Suprapubic skin (tissue), 4 donors: ENCODE measurements at regions not wholly inside any gene's neighbourhood (a gene's known extent, or its start where the extent isn't known, plus 50 kb on each side); places are given as distances from the start of the nearest gene placed in this dataset.

Experiments
- DNase-seq, 2 donors: peaks; one replicate each; pipeline ENCODE4 v3.0.0-alpha.2; 2019; ENCODE audit warnings: low spot score in 2 of 2
- H3K27ac ChIP-seq: fragments of 200-600 bp; sonication (generic); one replicate; pipeline ENCODE4 v1.5.1; 2019
- H3K27me3 ChIP-seq: fragments of 200-600 bp; sonication (generic); one replicate; pipeline ENCODE4 v1.5.1; 2019
- H3K36me3 ChIP-seq: fragments of 200-600 bp; sonication (generic); one replicate; pipeline ENCODE4 v1.5.1; 2019
- H3K4me1 ChIP-seq: fragments of 200-600 bp; sonication (generic); one replicate; pipeline ENCODE4 v1.5.1; 2019
- H3K4me3 ChIP-seq: fragments of 200-600 bp; sonication (generic); one replicate; pipeline ENCODE4 v1.5.1; 2019; ENCODE audit warnings: mild to moderate bottlenecking
- H3K9me3 ChIP-seq: fragments of 200-600 bp; sonication (generic); one replicate; pipeline ENCODE4 v1.5.1; 2019
- CTCF ChIP-seq, 2 donors: fragments of 200-600 bp in 1 of 2; fragments of 450-650 bp in 1 of 2; sonication (generic) in 1 of 2; IDR thresholded peaks; one replicate each; pipeline ENCODE4 v1.5.1; 2016 to 2019; ENCODE audit warnings: antibody characterized with exemption in 2 of 2, mild to moderate bottlenecking in 1 of 2, moderate library complexity in 1 of 2
- EP300 ChIP-seq: sonication (generic); formaldehyde crosslinking; IDR thresholded peaks from one replicate; pipeline ENCODE4 v1.6.1; 2017; ENCODE audit warnings: antibody characterized with exemption
- POLR2A ChIP-seq, 2 donors: fragments of 450-650 bp; IDR thresholded peaks; one replicate each; pipeline ENCODE4 v1.6.1; 2017; ENCODE audit warnings: antibody characterized with exemption in 2 of 2, mild to moderate bottlenecking in 2 of 2, moderate library complexity in 2 of 2
- POLR2AphosphoS5 ChIP-seq, 3 donors: sonication (generic); formaldehyde crosslinking; IDR thresholded peaks; one replicate each; pipeline ENCODE4 v1.6.1; 2017; ENCODE audit warnings: antibody characterized with exemption in 3 of 3
- WGBS: methylation state at CpG from one replicate; pipeline ENCODE4 v1.1.5; 2018; 5-methylcytosine and 5-hydroxymethylcytosine counted together

GRCh38 chr5:98102936-98103335, 670.5 kb upstream of the RGMB start:
- no peaks in the 10 kb centered on the region for H3K4me1 ChIP-seq
- TF ChIP-seq EP300: no peak
- no peak for TF ChIP-seq POLR2A (IDR thresholded peaks at IDR 0.05)
- TF ChIP-seq POLR2AphosphoS5 (IDR thresholded peaks at IDR 0.05): no peak
- no peak for TF ChIP-seq CTCF (IDR thresholded peaks at IDR 0.05)
- no peaks in the 10 kb centered on the region for H3K27me3 ChIP-seq

GRCh38 chr5:98103807-98104206, 669.7 kb upstream of the RGMB start:
- H3K4me3 ChIP-seq: no peak overlapping the region
- H3K9me3 ChIP-seq: no peaks in the 10 kb centered on the region
- H3K27ac ChIP-seq: no peak overlapping the region
- H3K36me3 ChIP-seq: no peaks in the 10 kb centered on the region
- no peak for TF ChIP-seq POLR2AphosphoS5 (IDR thresholded peaks at IDR 0.05)
- no peak for TF ChIP-seq EP300
- TF ChIP-seq CTCF (IDR thresholded peaks at IDR 0.05): no peak
- TF ChIP-seq POLR2A (IDR thresholded peaks at IDR 0.05): no peak
- H3K4me1 ChIP-seq: no peaks in the 10 kb centered on the region
- 71% methylated on average over 5 of the region's 5 CpGs for WGBS
- no peak for DNase-seq
- H3K27me3 ChIP-seq: no peaks in the 10 kb centered on the region

More at GRCh38 chr5:98102936-98103335, 670.5 kb upstream of the RGMB start:
- no peaks in the 10 kb centered on the region for H3K36me3 ChIP-seq
- no peak overlapping the region for H3K4me3 ChIP-seq
- 63% methylated on average over 3 of the region's 3 CpGs for WGBS
- no peak for DNase-seq
- no peak overlapping the region for H3K27ac ChIP-seq
- H3K9me3 ChIP-seq: no peaks in the 10 kb centered on the region

DNA sequence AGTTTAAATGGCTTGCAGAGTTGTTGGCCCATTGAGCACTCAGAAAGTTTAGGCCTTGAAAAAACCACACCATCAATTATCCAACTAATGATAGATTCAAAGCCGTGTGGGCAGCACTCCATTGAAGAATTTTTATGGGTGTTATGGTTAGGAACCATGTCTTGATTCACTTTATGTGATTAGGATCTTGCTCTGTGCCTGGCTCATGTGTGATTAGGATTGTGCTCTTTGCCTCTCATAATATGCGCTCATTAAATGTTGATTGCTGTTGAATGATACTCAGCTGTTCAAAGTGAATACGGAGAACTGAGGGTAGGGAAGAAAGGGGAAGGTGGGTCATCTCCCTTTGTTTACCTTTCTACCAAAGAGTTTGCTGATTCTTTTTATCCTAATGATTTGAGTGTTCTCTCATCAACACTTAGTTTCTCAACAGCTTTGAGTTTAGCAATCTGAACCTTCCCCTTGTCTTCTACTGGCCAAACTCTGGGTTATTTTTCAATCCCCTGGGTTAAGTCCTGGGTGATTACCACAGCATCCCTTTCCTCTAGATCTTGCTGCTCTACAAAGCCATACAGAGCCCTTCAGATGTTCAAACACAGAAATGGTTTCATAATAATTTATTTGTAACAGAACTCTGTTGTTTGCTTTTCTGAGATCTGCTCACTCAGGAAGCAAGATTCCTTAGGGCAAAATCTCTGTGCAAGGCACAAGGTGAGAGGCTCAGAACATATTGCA, 668.8 kb upstream of the RGMB start:
- no peak for DNase-seq
- TF ChIP-seq POLR2AphosphoS5 (IDR thresholded peaks at IDR 0.05): no peak
- TF ChIP-seq CTCF (IDR thresholded peaks at IDR 0.05): no peak
- no peak for TF ChIP-seq EP300
- no peak for TF ChIP-seq POLR2A (IDR thresholded peaks at IDR 0.05)
- no peak overlapping the region for H3K4me3 ChIP-seq
- H3K36me3 ChIP-seq: no peaks in the 10 kb centered on the region
- H3K27ac ChIP-seq: no peak overlapping the region
- 87% methylated on average over 3 of the region's 3 CpGs for WGBS
- no peaks in the 10 kb centered on the region for H3K9me3 ChIP-seq
- H3K27me3 ChIP-seq: no peaks in the 10 kb centered on the region
- no peaks in the 10 kb centered on the region for H3K4me1 ChIP-seq

DNA sequence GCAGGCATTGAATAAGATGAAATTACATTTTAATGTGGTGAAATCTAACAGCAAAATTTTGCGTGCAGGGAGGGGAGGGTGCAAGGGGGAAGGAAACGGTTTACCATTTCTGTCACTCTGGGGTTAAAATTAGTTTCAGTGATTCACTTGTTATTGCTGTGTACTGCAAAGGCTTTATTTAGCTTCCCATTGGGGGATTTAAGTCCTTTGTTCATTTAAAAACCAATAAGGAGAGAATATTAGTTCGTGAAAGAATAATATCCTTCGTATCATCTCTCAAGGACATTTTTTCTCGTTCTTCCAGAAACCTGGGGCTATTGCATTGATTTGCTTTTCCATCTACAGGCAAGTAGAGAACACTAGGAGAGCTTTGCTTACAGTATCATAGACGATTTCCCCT, 667.8 kb upstream of the RGMB start:
- H3K27ac ChIP-seq: no peak overlapping the region
- no peaks in the 10 kb centered on the region for H3K36me3 ChIP-seq
- H3K27me3 ChIP-seq: no peaks in the 10 kb centered on the region
- H3K9me3 ChIP-seq: no peaks in the 10 kb centered on the region
- H3K4me1 ChIP-seq: no peaks in the 10 kb centered on the region
- TF ChIP-seq EP300 (no peak), POLR2AphosphoS5 (IDR thresholded peaks at IDR 0.05) (no peak), POLR2A (IDR thresholded peaks at IDR 0.05) (no peak), CTCF (IDR thresholded peaks at IDR 0.05) (no peak)
- 76% methylated on average over 6 of the region's 6 CpGs for whole genome bisulfite sequencing
- no peak for DNase-seq
- H3K4me3 ChIP-seq: no peak overlapping the region

DNA sequence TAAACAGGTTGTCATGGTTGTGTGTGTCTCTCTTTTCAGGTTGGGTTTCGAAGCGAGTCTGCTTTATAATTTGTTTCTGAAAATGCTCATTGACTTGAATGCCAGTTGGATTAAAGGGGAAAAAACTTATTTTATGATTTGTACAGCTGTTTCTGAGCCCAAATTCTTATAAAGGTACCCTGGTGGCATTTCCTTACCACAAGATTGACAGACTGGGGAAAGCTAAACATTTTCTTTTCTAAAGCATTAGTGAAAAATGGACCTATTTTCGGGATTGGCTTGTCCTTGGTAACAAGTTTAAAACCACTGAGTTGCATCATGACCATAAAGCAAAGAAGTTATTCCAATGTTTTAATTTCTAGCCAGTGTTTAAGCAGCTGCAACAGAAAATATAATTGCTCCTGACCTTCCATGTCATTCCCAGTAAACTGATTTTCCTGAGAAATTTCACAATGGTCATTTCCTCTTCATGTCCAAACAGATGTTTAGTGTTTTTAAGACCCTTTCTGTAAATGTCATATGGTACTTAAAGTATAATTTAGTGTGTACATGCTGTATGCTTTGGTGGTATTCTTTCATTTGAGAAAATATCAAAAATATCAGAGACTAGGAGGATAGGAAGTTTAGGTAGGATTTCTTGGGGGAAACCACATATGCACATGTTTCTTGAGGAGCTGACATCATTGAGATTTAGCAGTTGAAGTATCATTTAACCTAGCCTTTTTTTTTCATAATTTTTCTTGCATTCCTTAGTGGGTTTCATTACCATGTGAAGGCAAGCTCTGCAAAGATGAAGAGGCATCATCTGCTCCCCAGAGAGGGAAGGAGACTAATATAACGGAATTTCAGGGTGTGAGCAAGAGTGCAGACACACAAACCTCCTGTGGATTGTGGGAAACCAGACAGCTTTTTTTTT, 667.1 kb upstream of the RGMB start:
- Histone ChIP-seq H3K9me3 (no peaks in the 10 kb centered on the region), H3K4me1 (no peaks in the 10 kb centered on the region), H3K4me3 (no peak overlapping the region), H3K27me3 (no peaks in the 10 kb centered on the region), H3K27ac (no peak overlapping the region), H3K36me3 (no peaks in the 10 kb centered on the region)
- no peak for DNase-seq
- TF ChIP-seq CTCF (IDR thresholded peaks at IDR 0.05): no peak
- no peak for TF ChIP-seq POLR2A (IDR thresholded peaks at IDR 0.05)
- no peak for TF ChIP-seq POLR2AphosphoS5 (IDR thresholded peaks at IDR 0.05)
- no peak for TF ChIP-seq EP300
- 82% methylated on average over 4 of the region's 4 CpGs for WGBS
